ENCODE measurements at regions not wholly inside any gene's neighbourhood (a gene's known extent, or its start where the extent isn't known, plus 50 kb on each side); places are given as distances from the start of the nearest gene placed in this dataset.

- TF ChIP-seq CTCF (IDR thresholded peaks at IDR 0.05) = no peak
- no peak for TF ChIP-seq POLR2A (IDR thresholded peaks at IDR 0.05)
These were observed 96.8 kb upstream of the AGR3 start for GRCh38 chr7:16978358-16979244.

Measured in adrenal gland (tissue), 5 donors.